ENCODE measurements at regions not wholly inside any gene's neighbourhood (a gene's known extent, or its start where the extent isn't known, plus 50 kb on each side); places are given as distances from the start of the nearest gene placed in this dataset.

DNA sequence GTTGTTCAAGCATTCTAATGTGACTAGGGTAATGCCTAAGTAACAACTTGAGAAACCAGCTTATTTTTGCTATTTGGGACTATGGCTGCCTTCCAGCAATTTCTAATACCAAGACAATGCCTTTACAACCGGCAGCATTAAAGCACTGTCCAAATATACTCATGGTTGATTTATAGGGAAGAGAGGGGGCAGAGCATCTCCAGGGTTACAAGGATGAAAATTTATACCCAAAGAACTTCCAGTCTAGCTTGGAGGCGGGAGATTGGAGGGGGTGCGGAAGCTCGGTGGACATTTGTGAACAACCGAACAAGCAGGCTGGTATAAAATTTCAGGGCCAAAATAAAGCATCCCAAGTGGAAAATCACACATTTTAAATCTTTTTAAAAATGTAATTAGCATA is 79.4 kb upstream of the FOXN2 start:
- TF ChIP-seq, protein P1, sequence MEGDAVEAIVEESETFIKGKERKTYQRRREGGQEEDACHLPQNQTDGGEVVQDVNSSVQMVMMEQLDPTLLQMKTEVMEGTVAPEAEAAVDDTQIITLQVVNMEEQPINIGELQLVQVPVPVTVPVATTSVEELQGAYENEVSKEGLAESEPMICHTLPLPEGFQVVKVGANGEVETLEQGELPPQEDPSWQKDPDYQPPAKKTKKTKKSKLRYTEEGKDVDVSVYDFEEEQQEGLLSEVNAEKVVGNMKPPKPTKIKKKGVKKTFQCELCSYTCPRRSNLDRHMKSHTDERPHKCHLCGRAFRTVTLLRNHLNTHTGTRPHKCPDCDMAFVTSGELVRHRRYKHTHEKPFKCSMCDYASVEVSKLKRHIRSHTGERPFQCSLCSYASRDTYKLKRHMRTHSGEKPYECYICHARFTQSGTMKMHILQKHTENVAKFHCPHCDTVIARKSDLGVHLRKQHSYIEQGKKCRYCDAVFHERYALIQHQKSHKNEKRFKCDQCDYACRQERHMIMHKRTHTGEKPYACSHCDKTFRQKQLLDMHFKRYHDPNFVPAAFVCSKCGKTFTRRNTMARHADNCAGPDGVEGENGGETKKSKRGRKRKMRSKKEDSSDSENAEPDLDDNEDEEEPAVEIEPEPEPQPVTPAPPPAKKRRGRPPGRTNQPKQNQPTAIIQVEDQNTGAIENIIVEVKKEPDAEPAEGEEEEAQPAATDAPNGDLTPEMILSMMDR (IDR thresholded peaks at IDR 0.05): no peak
- TF ChIP-seq POLR2A (IDR thresholded peaks at IDR 0.05) (no peak), EP300 (IDR thresholded peaks at IDR 0.05; ENCODE audit: low read depth) (no peak)
